Liver (tissue), 8 donors: ENCODE measurements at regions not wholly inside any gene's neighbourhood (a gene's known extent, or its start where the extent isn't known, plus 50 kb on each side); places are given as distances from the start of the nearest gene placed in this dataset.

Source experiments
- DNase-seq: peaks from one replicate; pipeline ENCODE4 v3.0.0-alpha.2; 2017; ENCODE audit warnings: low spot score
- H3K27ac ChIP-seq, 2 donors: one replicate each; pipeline ENCODE4 v1.7.0; 2013; ENCODE audit warnings: inconsistent platforms in 2 of 2, low read length in 2 of 2, control low read depth in 1 of 2, low read depth in 1 of 2, mild to moderate bottlenecking in 1 of 2
- H3K27me3 ChIP-seq, 4 donors: one replicate each; pipeline versions ENCODE4 v1.6.1 to v1.7.0; 2013; ENCODE audit warnings: low read length in 3 of 4, inconsistent platforms in 1 of 4, mild to moderate bottlenecking in 1 of 4, moderate library complexity in 1 of 4; ENCODE audit not compliant: control insufficient read depth in 4 of 4, insufficient read depth in 4 of 4
- H3K36me3 ChIP-seq, 4 donors: one replicate each; pipeline versions ENCODE4 v1.6.1 to v1.7.0; 2013; ENCODE audit warnings: low read length in 3 of 4, mild to moderate bottlenecking in 3 of 4, low read depth in 1 of 4, moderate library complexity in 1 of 4; ENCODE audit not compliant: control insufficient read depth in 4 of 4, insufficient read depth in 3 of 4
- H3K4me1 ChIP-seq, 4 donors: one replicate each; pipeline versions ENCODE4 v1.6.1 to v1.7.0; 2013; ENCODE audit warnings: low read length in 3 of 4, mild to moderate bottlenecking in 3 of 4, moderate library complexity in 1 of 4; ENCODE audit not compliant: control insufficient read depth in 4 of 4, insufficient read depth in 4 of 4
- H3K4me3 ChIP-seq, 3 donors: one replicate each; pipeline versions ENCODE4 v1.6.1 to v1.7.0; 2013; ENCODE audit warnings: low read length in 3 of 3, control low read depth in 1 of 3, low read depth in 1 of 3, mild to moderate bottlenecking in 1 of 3
- H3K9ac ChIP-seq, 2 donors: one replicate each; pipeline ENCODE4 v1.7.0; 2013; ENCODE audit warnings: low read length in 2 of 2, mild to moderate bottlenecking in 2 of 2, moderate library complexity in 2 of 2, control low read depth in 1 of 2, low read depth in 1 of 2
- H3K9me3 ChIP-seq, 4 donors: one replicate each; pipeline versions ENCODE4 v1.6.1 to v1.7.0; 2013; ENCODE audit warnings: low read length in 3 of 4; ENCODE audit not compliant: control insufficient read depth in 4 of 4
- ATF3 ChIP-seq: IDR thresholded peaks from 2 replicates; pipeline ENCODE4 v1.6.1; 2016; ENCODE audit warnings: antibody characterized with exemption
- CTCF ChIP-seq: fragments of 150-350 bp; IDR thresholded peaks from 2 replicates; pipeline ENCODE4 v1.5.1; 2017; ENCODE audit warnings: improper control_type of control experiment, low read depth, low read length; ENCODE audit not compliant: missing input control
- EGR1 ChIP-seq, 2 donors: IDR thresholded peaks; 2 replicates each; pipeline ENCODE4 v1.6.1; 2016 to 2018; ENCODE audit warnings: antibody characterized with exemption in 2 of 2, low read depth in 2 of 2
- FOXA1 ChIP-seq: IDR thresholded peaks from 2 replicates; pipeline ENCODE4 v1.6.1; 2016; ENCODE audit warnings: antibody characterized with exemption
- GABPA ChIP-seq, 2 donors: IDR thresholded peaks in 1 of 2; conservative IDR thresholded peaks in 1 of 2; 2 replicates each; pipeline ENCODE4 v1.6.1; 2016; ENCODE audit warnings: antibody characterized with exemption in 2 of 2, mild to moderate bottlenecking in 1 of 2, moderate library complexity in 1 of 2
- HNF4G ChIP-seq: IDR thresholded peaks from 2 replicates; pipeline ENCODE4 v1.6.1; 2016; ENCODE audit warnings: antibody characterized with exemption
- JUND ChIP-seq, 2 donors: IDR thresholded peaks; 2 replicates each; pipeline ENCODE4 v1.6.1; 2016; ENCODE audit warnings: antibody characterized with exemption in 2 of 2
- MAX ChIP-seq: IDR thresholded peaks from 2 replicates; pipeline ENCODE4 v1.6.1; 2016; ENCODE audit warnings: antibody characterized with exemption
- NR2F2 ChIP-seq: IDR thresholded peaks from 2 replicates; pipeline ENCODE4 v1.6.1; 2016; ENCODE audit warnings: antibody characterized with exemption
- RAD21 ChIP-seq, 2 donors: IDR thresholded peaks; 2 replicates each; pipeline ENCODE4 v1.6.1; 2016; ENCODE audit warnings: antibody characterized with exemption in 2 of 2, mild to moderate bottlenecking in 2 of 2
- REST ChIP-seq: IDR thresholded peaks from 2 replicates; pipeline ENCODE4 v1.6.1; 2016; ENCODE audit warnings: antibody characterized with exemption, mild to moderate bottlenecking
- RXRA ChIP-seq, 2 donors: IDR thresholded peaks; 2 replicates each; pipeline ENCODE4 v1.6.1; 2017 to 2018; ENCODE audit warnings: antibody characterized with exemption in 2 of 2, mild to moderate bottlenecking in 1 of 2
- SP1 ChIP-seq: IDR thresholded peaks from 2 replicates; pipeline ENCODE4 v1.6.1; 2018; ENCODE audit warnings: antibody characterized with exemption, mild to moderate bottlenecking
- YY1 ChIP-seq: IDR thresholded peaks from 2 replicates; pipeline ENCODE4 v1.6.1; 2016; ENCODE audit warnings: antibody characterized with exemption, mild to moderate bottlenecking
- ZBTB33 ChIP-seq: IDR thresholded peaks from 2 replicates; pipeline ENCODE4 v1.6.1; 2016; ENCODE audit warnings: antibody characterized with exemption
- WGBS: extraction: QIAGEN DNeasy Blood & Tissue Kit; methylation state at CpG from one replicate; pipeline ENCODE4 v1.1.7; 2013; 5-methylcytosine and 5-hydroxymethylcytosine counted together
- donor health status: healthy.
- donor health status: healthy.
- donor health status: healthy.
- donor health status: healthy.
- donor health status: healthy.

- no peaks in the 10 kb centered on the region for H3K9me3 ChIP-seq
- no peaks in the 10 kb centered on the region for H3K4me1 ChIP-seq
- H3K4me3 ChIP-seq: no peak overlapping the region
- H3K36me3 ChIP-seq: no peaks in the 10 kb centered on the region
- 66% methylated on average over 3 of the region's 3 CpGs for WGBS
- no peak overlapping the region for H3K27ac ChIP-seq
- no peak for DNase-seq
- no peak overlapping the region for H3K9ac ChIP-seq
- no peaks in the 10 kb centered on the region for H3K27me3 ChIP-seq
- TF ChIP-seq EGR1 (IDR thresholded peaks at IDR 0.05; ENCODE audit: low read depth in 2 of 2): no peak
- TF ChIP-seq MAX: no peak
- TF ChIP-seq CTCF: no peak
- no peak for TF ChIP-seq FOXA1
- TF ChIP-seq GABPA (IDR thresholded peaks at IDR 0.05 in 1 of 2, conservative IDR thresholded peaks at IDR 0.05 in 1 of 2): no peak
- TF ChIP-seq SP1: no peak
- no peak for TF ChIP-seq ATF3
- no peak for TF ChIP-seq RXRA (IDR thresholded peaks at IDR 0.05)
- TF ChIP-seq YY1: no peak
Measured at GRCh38 chr3:95097493-95097892, 1034.6 kb downstream of the NSUN3 start.

- no peaks in the 10 kb centered on the region for H3K36me3 ChIP-seq
- 62% methylated on average over 3 of the region's 3 CpGs for WGBS
- no peaks in the 10 kb centered on the region for H3K4me1 ChIP-seq
- no peak overlapping the region for H3K27ac ChIP-seq
- DNase-seq: no peak
- no peaks in the 10 kb centered on the region for H3K9me3 ChIP-seq
- H3K4me3 ChIP-seq: no peak overlapping the region
- no peak for TF ChIP-seq ATF3
- no peak for TF ChIP-seq HNF4G
- no peak for TF ChIP-seq ZBTB33
- no peak for TF ChIP-seq NR2F2
- no peak for TF ChIP-seq REST
- TF ChIP-seq RAD21 (IDR thresholded peaks at IDR 0.05): no peak
- no peak for TF ChIP-seq JUND (IDR thresholded peaks at IDR 0.05)
- no peak for TF ChIP-seq YY1
- H3K27me3 ChIP-seq: no peaks in the 10 kb centered on the region
- no peak overlapping the region for H3K9ac ChIP-seq
Measured at GRCh38 chr3:95120921-95121320, 1058.1 kb downstream of the NSUN3 start.
